Nephron progenitor cell (in vitro differentiated cells): ENCODE measurements at regions not wholly inside any gene's neighbourhood (a gene's known extent, or its start where the extent isn't known, plus 50 kb on each side); places are given as distances from the start of the nearest gene placed in this dataset.

Experiments
- DNase-seq: peaks from one replicate; pipeline ENCODE4 v3.0.0; 2021
- H3K27ac Mint-ChIP-seq: 2 replicates; pipeline ENCODE4 v1.8.0; 2021; ENCODE audit warnings: mild to moderate bottlenecking, moderate library complexity, mixed read lengths
- H3K27me3 Mint-ChIP-seq: 2 replicates; pipeline ENCODE4 v1.8.0; 2021; ENCODE audit warnings: mild to moderate bottlenecking, low read depth, mixed read lengths; ENCODE audit not compliant: poor library complexity
- H3K36me3 Mint-ChIP-seq: 2 replicates; pipeline ENCODE4 v1.8.0; 2021; ENCODE audit warnings: low read depth, mixed read lengths
- H3K4me1 Mint-ChIP-seq: 2 replicates; pipeline ENCODE4 v1.8.0; 2021; ENCODE audit warnings: mixed read lengths
- H3K4me3 Mint-ChIP-seq: 2 replicates; pipeline ENCODE4 v1.8.0; 2021; ENCODE audit warnings: mild to moderate bottlenecking, moderate library complexity, mixed read lengths
- H3K9me3 Mint-ChIP-seq: 2 replicates; pipeline ENCODE4 v1.8.0; 2021; ENCODE audit warnings: mild to moderate bottlenecking, moderate library complexity, mixed read lengths
- TF ChIP-seq, protein P1 (sequence below): fragments of 200-600 bp; sonication (generic); IDR thresholded peaks from 2 replicates; pipeline ENCODE4 v1.5.0; 2021; ENCODE audit warnings: antibody characterized with exemption

DNA sequence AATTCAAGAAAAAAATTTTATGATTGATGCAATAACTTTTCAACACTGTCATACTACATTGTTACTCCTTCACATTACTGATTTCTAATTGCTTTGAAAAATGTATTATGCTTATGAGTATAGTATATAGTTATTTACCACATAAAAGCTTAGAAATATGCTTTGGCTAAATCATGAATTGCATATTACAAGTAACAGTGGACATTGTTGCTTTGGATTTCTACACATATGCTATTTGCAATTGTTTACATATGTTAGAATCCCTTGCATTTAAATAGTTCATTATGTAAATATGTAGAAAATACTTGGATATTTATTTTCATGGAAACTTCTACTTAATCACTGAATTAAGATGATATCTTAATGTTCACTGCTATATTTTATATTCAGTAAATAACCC, 577.5 kb downstream of the QKI start:
- H3K9me3 Mint-ChIP-seq: no peaks in the 10 kb centered on the region
- H3K4me3 Mint-ChIP-seq: no peak overlapping the region
- TF ChIP-seq, protein P1, sequence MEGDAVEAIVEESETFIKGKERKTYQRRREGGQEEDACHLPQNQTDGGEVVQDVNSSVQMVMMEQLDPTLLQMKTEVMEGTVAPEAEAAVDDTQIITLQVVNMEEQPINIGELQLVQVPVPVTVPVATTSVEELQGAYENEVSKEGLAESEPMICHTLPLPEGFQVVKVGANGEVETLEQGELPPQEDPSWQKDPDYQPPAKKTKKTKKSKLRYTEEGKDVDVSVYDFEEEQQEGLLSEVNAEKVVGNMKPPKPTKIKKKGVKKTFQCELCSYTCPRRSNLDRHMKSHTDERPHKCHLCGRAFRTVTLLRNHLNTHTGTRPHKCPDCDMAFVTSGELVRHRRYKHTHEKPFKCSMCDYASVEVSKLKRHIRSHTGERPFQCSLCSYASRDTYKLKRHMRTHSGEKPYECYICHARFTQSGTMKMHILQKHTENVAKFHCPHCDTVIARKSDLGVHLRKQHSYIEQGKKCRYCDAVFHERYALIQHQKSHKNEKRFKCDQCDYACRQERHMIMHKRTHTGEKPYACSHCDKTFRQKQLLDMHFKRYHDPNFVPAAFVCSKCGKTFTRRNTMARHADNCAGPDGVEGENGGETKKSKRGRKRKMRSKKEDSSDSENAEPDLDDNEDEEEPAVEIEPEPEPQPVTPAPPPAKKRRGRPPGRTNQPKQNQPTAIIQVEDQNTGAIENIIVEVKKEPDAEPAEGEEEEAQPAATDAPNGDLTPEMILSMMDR: no peak
- no peak for DNase-seq
- H3K4me1 Mint-ChIP-seq: no peaks in the 10 kb centered on the region
- no peaks in the 10 kb centered on the region for H3K36me3 Mint-ChIP-seq
- no peak overlapping the region for H3K27ac Mint-ChIP-seq
- H3K27me3 Mint-ChIP-seq: peaks cover 12% of the 10 kb centered on the region

DNA sequence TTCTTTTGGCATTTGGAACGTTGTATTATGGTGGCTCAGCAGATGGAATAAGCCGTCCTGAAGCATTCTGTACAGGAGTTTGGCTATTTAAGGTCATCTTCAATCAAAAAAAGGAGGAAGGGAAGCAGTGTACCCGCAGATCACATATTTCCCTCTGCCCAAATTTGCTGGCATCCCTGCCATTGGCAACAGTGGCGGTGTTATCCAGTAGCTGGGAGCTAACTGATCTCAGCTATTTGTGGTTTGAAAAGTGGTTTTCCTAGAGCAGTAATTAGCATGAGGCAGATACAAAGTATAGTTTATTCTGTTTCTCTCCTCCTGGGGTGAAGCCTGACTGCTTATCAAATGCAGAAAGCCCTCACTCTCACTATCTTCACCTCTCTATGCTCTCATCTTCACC, 576.8 kb downstream of the QKI start:
- H3K4me3 Mint-ChIP-seq: no peak overlapping the region
- H3K27me3 Mint-ChIP-seq: peaks cover 12% of the 10 kb centered on the region
- H3K36me3 Mint-ChIP-seq: no peaks in the 10 kb centered on the region
- H3K27ac Mint-ChIP-seq: no peak overlapping the region
- no peak for DNase-seq
- no peaks in the 10 kb centered on the region for H3K4me1 Mint-ChIP-seq
- TF ChIP-seq, protein P1: no peak
- no peaks in the 10 kb centered on the region for H3K9me3 Mint-ChIP-seq

DNA sequence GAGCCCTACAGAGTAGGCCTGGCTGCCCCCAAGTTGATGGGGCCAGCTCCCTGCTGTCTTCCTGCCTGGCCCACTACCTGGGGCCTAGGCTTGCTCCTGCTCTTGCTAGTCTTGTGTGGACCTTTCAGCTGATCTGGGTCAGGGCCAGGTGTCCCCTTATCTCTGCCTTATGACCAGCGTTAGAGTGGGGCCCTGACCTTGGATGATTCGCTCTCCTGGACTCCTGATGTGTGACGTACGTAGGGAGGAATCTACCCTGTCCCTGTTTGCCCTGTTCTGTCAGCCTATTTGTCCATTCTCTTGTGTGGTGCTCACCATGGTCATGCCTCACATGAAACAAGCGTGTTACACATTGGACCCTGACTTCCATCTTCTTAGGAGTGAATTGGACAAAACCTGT, 571.8 kb downstream of the QKI start:
- Mint-ChIP-seq H3K9me3 (peaks cover under 1% of the 10 kb centered on the region), H3K4me3 (no peak overlapping the region), H3K27me3 (peaks cover 11% of the 10 kb centered on the region), H3K27ac (no peak overlapping the region), H3K4me1 (peaks cover 15% of the 10 kb centered on the region), H3K36me3 (no peaks in the 10 kb centered on the region)
- DNase-seq: no peak
- TF ChIP-seq, protein P1: no peak

DNA sequence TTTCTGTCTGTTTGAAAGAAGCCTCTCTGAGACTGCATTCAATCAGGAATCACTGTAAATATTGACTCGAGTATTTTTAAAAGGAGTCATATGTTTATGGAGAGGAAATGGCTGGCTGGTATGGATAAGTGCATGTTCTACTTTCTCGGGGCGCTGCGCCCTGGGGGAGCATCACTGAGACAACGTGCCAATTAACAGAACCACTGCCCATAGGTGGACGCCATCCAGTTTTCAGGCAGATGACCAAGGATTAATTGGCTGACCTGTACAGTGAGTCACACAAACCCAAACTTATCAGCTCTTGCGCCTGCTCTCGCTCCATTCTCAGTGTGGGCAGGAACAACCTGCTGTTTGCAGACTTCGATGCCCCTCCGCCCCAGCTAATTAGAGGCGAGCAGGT, 571.2 kb downstream of the QKI start:
- no peak overlapping the region for H3K4me3 Mint-ChIP-seq
- peaks cover 8% of the 10 kb centered on the region for H3K27me3 Mint-ChIP-seq
- no peaks in the 10 kb centered on the region for H3K36me3 Mint-ChIP-seq
- no peak for DNase-seq
- TF ChIP-seq, protein P1: no peak
- peaks cover 15% of the 10 kb centered on the region for H3K4me1 Mint-ChIP-seq
- H3K9me3 Mint-ChIP-seq: peaks cover 5% of the 10 kb centered on the region
- H3K27ac Mint-ChIP-seq: peak overlapping the region; percentile 61

DNA sequence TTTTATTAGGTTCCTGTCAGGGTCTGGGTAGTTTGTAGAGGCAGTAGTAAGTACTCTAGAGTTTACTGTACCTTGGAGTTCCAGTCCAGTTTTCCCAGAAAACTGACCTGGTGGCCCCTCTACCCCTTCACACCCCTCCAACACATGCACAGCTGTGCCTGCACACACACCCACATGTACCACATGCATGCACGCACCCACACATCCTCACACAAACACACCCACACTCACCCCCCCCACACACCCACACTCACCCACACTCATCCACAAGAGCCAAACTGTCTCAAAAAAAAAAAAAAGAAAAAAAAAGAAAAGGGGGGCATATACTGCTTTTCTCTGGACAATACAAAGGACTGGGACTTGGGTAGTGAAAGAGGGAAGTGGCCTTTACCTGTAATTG, 570.5 kb downstream of the QKI start:
- Mint-ChIP-seq H3K27ac (no peak overlapping the region), H3K4me3 (no peak overlapping the region), H3K36me3 (no peaks in the 10 kb centered on the region), H3K27me3 (peaks cover 6% of the 10 kb centered on the region), H3K4me1 (peaks cover 15% of the 10 kb centered on the region), H3K9me3 (peaks cover 5% of the 10 kb centered on the region)
- no peak for DNase-seq
- TF ChIP-seq, protein P1: no peak

DNA sequence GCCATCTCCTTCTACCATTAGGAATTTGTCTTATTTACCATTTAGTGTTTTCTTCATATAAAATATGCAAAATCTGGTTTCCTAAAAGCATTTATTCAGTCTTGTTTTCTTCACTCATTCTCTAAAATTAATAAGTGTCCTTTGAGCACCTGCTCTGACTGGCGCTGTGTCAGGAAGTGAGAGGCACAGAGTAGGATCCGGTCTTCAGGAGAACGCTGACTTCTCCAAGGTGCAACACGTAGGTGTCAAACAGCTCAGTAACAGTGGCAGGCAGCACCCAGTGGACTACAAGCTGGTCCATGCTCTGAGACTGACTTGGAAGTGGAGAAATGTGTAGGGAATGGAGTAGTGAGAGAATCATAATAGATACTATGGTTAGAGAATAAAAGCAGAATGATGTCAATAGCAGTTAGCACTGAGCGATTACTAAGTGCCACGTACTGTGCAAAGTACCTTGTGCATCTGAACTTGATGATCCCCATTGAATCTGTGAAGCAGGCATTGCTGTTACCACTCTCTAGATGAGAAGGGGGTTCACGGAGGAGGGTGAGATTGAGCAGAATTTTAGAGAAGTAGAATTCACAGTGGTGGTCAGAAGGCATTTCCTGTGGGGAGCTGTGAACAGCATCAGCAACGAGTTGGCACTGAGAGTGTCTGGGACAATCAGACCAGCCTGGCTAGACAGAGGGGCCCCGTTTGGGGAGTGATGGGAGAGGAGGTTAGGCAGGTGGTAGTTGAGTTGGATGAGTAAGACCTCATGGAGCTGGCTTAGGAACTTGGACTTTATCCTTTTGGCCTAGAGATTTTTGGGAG, 569.8 kb downstream of the QKI start:
- peaks cover 15% of the 10 kb centered on the region for H3K4me1 Mint-ChIP-seq
- H3K27me3 Mint-ChIP-seq: peaks cover 2% of the 10 kb centered on the region
- TF ChIP-seq, protein P1: no peak
- no peak for DNase-seq
- H3K27ac Mint-ChIP-seq: no peak overlapping the region
- no peaks in the 10 kb centered on the region for H3K36me3 Mint-ChIP-seq
- H3K4me3 Mint-ChIP-seq: no peak overlapping the region
- peaks cover 5% of the 10 kb centered on the region for H3K9me3 Mint-ChIP-seq
